KMS-11 (cell line): ENCODE measurements at regions not wholly inside any gene's neighbourhood (a gene's known extent, or its start where the extent isn't known, plus 50 kb on each side); places are given as distances from the start of the nearest gene placed in this dataset.

Experiments
- H2AFZ ChIP-seq: fragments of 200-600 bp; sonication (generic); 2 replicates; pipeline ENCODE4 v1.6.1; 2016; ENCODE audit warnings: antibody characterized with exemption, mixed run types, low read depth
- H3K27ac ChIP-seq: fragments of 200-600 bp; sonication (generic); 2 replicates; pipeline ENCODE4 v1.6.1; 2016; ENCODE audit warnings: mild to moderate bottlenecking, mixed run types
- H3K27me3 ChIP-seq: fragments of 200-600 bp; sonication (generic); 2 replicates; pipeline ENCODE4 v1.6.1; 2017; ENCODE audit warnings: mild to moderate bottlenecking, low read depth, mixed run types, moderate library complexity; ENCODE audit not compliant: insufficient read depth
- H3K36me3 ChIP-seq: fragments of 200-600 bp; sonication (generic); 2 replicates; pipeline ENCODE4 v1.6.1; 2017; ENCODE audit warnings: mild to moderate bottlenecking, mixed run types; ENCODE audit not compliant: insufficient read depth
- H3K4me1 ChIP-seq: fragments of 200-600 bp; sonication (generic); 2 replicates; pipeline ENCODE4 v1.6.1; 2016; ENCODE audit warnings: mild to moderate bottlenecking, low read depth, mixed run types; ENCODE audit not compliant: poor library complexity, severe bottlenecking
- H3K4me2 ChIP-seq: fragments of 200-600 bp; sonication (generic); 2 replicates; pipeline ENCODE4 v1.7.0; 2016; ENCODE audit warnings: mild to moderate bottlenecking, mixed run types
- H3K4me3 ChIP-seq: fragments of 200-600 bp; sonication (generic); IDR thresholded peaks from 2 replicates; pipeline ENCODE4 v1.6.1; 2017; ENCODE audit warnings: low read depth, low read length, mixed read lengths; ENCODE audit not compliant: insufficient read depth
- H3K79me2 ChIP-seq: fragments of 200-600 bp; sonication (generic); 2 replicates; pipeline ENCODE4 v1.6.1; 2016; ENCODE audit warnings: low read depth, mixed run types; ENCODE audit not compliant: insufficient read depth
- H3K9ac ChIP-seq: fragments of 200-600 bp; sonication (generic); 2 replicates; pipeline ENCODE4 v1.6.1; 2016; ENCODE audit warnings: mild to moderate bottlenecking, mixed run types
- H4K20me1 ChIP-seq: fragments of 200-600 bp; sonication (generic); 2 replicates; pipeline ENCODE4 v1.6.1; 2016; ENCODE audit warnings: mild to moderate bottlenecking, mixed run types; ENCODE audit not compliant: insufficient read depth
- TF ChIP-seq, protein P1 (sequence below): fragments of 200-600 bp; sonication (generic); conservative IDR thresholded peaks from 2 replicates; pipeline ENCODE4 v1.6.1; 2017; ENCODE audit warnings: low read depth, mild to moderate bottlenecking, antibody characterized with exemption, low read length, moderate library complexity, mixed read lengths

DNA sequence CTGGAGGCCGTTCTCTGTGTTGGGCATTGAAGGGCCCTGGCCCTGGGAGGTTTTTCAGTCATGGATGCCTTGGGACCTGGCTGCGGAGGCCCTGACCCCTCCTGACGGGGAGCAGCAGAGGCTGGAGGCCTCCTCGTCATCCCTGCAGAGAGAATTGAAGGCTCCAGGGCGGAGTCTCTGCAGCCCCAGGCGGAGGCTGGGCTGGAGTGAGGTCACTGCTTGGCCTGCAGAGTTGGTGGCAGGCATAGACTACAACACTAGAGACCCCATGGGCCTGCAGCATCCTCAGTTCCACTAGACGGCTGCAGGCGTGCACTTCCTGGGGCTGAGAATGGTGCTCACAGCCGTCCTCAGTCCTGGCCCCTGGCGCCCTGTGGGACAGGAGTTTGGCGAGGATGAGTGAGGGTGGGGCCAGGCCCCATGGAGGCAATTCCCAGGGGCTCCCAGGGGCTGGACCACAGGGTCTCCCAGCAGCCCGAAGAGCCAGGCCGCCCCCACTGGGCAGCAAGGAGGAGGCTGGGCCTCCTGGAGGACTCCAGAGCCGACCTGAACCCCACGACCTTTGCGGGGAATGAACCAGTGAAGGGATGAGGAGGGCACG is 1194.9 kb downstream of the BRD1 start:
- Histone ChIP-seq H3K27ac (no peak overlapping the region), H3K4me3 (no peak overlapping the region), H3K79me2 (no peaks in the 10 kb centered on the region), H3K4me1 (no peaks in the 10 kb centered on the region), H4K20me1 (no peaks in the 10 kb centered on the region), H3K9ac (no peak overlapping the region), H2AFZ (no peak overlapping the region), H3K36me3 (no peaks in the 10 kb centered on the region), H3K27me3 (no peaks in the 10 kb centered on the region), H3K4me2 (no peak overlapping the region)
- TF ChIP-seq, protein P1, sequence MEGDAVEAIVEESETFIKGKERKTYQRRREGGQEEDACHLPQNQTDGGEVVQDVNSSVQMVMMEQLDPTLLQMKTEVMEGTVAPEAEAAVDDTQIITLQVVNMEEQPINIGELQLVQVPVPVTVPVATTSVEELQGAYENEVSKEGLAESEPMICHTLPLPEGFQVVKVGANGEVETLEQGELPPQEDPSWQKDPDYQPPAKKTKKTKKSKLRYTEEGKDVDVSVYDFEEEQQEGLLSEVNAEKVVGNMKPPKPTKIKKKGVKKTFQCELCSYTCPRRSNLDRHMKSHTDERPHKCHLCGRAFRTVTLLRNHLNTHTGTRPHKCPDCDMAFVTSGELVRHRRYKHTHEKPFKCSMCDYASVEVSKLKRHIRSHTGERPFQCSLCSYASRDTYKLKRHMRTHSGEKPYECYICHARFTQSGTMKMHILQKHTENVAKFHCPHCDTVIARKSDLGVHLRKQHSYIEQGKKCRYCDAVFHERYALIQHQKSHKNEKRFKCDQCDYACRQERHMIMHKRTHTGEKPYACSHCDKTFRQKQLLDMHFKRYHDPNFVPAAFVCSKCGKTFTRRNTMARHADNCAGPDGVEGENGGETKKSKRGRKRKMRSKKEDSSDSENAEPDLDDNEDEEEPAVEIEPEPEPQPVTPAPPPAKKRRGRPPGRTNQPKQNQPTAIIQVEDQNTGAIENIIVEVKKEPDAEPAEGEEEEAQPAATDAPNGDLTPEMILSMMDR: no peak

DNA sequence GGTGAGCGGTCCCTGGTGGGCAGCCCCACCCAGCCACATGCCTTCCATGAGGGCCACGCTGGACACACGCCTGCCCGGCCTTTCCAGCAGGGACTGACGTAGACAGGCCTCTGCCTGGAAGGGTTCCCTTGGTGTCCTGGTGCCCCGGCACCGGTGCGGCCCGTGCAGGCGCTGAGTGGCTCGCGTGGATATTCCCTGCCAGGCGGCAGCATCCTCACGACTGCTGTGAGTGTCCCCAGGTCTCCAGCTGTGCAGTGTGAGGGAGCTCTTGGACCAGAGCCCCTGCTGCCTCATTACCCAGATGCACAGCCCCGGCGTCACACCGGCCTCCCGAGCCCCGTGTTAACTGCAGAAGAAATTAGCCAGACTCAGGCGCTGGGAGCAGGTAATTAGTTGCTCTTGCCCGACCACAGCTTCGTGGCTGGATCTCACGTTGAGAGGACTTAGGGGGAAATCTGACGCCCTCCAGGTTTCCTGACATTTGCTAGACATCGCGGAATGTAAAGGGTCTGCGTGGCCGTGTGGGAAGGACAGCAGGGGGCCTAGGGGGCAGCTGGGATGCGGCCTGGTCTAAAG is 1196.3 kb downstream of the BRD1 start:
- Histone ChIP-seq H2AFZ (no peak overlapping the region), H3K36me3 (no peaks in the 10 kb centered on the region), H3K9ac (no peak overlapping the region), H3K27me3 (no peaks in the 10 kb centered on the region), H3K4me2 (no peak overlapping the region), H3K4me3 (no peak overlapping the region), H3K79me2 (no peaks in the 10 kb centered on the region), H3K27ac (no peak overlapping the region), H4K20me1 (no peaks in the 10 kb centered on the region), H3K4me1 (no peaks in the 10 kb centered on the region)
- TF ChIP-seq, protein P1: no peak

DNA sequence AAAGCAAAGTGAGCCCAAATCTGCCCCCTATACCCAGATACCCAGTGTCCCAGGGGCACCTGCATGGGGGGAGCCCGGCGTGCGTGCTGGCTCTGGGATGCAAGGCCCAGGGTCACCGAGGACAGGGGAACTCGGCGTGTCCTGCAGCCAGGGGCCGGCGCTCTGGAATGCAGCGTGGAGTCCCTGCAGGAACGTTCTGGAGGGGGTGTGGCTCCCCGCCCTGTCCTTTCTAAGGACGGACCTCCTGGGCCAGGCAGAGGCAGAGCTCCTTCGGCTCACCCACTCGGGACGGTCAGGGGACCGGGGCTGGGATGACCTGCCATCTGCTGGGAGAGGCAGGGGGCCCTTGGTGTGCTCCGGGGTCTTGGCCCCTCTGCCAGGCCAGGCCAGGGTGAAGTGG is 1196.8 kb downstream of the BRD1 start:
- Histone ChIP-seq H3K36me3 (no peaks in the 10 kb centered on the region), H3K9ac (no peak overlapping the region), H3K79me2 (no peaks in the 10 kb centered on the region), H2AFZ (no peak overlapping the region), H3K4me3 (no peak overlapping the region), H3K27ac (no peak overlapping the region), H3K4me1 (no peaks in the 10 kb centered on the region), H3K4me2 (no peak overlapping the region), H3K27me3 (no peaks in the 10 kb centered on the region), H4K20me1 (no peaks in the 10 kb centered on the region)
- TF ChIP-seq, protein P1: no peak

DNA sequence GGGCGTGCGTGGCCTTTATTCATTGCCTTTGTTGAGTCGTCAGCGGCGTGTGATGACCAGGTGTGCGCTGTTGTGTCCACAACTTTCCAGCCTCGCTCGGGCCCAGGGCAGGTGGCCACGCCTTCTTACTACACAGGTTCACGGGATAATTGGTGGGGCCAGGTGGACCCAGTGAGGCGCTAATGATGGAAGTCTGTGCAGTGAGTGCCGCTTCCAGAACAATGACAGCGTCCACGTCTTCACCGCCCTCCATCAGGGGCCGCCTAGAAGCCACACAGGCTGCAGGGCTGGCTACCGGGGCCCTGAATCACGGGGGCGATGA is 1197.3 kb downstream of the BRD1 start:
- H3K27me3 ChIP-seq: no peaks in the 10 kb centered on the region
- H3K79me2 ChIP-seq: no peaks in the 10 kb centered on the region
- H3K27ac ChIP-seq: no peak overlapping the region
- no peaks in the 10 kb centered on the region for H4K20me1 ChIP-seq
- H3K4me3 ChIP-seq: no peak overlapping the region
- no peak overlapping the region for H3K9ac ChIP-seq
- TF ChIP-seq, protein P1: no peak
- H3K36me3 ChIP-seq: no peaks in the 10 kb centered on the region
- H3K4me2 ChIP-seq: no peak overlapping the region
- H2AFZ ChIP-seq: no peak overlapping the region
- H3K4me1 ChIP-seq: no peaks in the 10 kb centered on the region
